ENCODE measurements at regions not wholly inside any gene's neighbourhood (a gene's known extent, or its start where the extent isn't known, plus 50 kb on each side); places are given as distances from the start of the nearest gene placed in this dataset.

DNA sequence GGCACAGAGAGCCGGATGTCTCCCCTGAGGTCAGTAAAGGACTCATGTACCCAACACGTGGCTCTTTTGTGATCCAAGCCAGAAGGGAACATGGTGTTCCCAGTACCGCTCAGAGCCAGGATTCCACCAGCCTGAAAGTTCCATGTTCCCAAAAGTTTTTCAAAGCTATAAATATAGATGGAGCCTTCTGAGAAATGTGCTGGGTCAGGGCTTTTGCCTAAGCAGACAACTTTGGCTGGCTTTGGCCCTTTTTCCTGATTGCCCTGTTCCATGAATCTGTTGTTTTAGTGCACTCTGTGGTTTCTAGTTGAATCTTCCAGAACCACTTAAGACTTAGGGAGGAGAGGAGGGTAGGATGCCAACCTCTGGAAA is 128.5 kb upstream of the HS3ST2 start:
- Histone ChIP-seq H2AFZ (ENCODE audit: low read length) (no peak overlapping the region), H3K27ac (ENCODE audit: insufficient read depth, low read length) (no peak overlapping the region), H3K4me3 (replicated peaks in 1 of 4; ENCODE audit: control extremely low read depth in 1 of 4, insufficient read depth in 1 of 4, low read depth in 3 of 4, low read length in 4 of 4) (no peak overlapping the region), H3K36me3 (ENCODE audit: control insufficient read depth, insufficient read depth, low read length) (no peaks in the 10 kb centered on the region), H4K20me1 (ENCODE audit: control insufficient read depth, extremely low read depth, insufficient read depth, low read length) (no peaks in the 10 kb centered on the region), H3K4me1 (ENCODE audit: control insufficient read depth, extremely low read depth, insufficient read depth, low read length) (no peaks in the 10 kb centered on the region), H3K79me2 (ENCODE audit: control insufficient read depth, insufficient read depth, low read length) (no peaks in the 10 kb centered on the region), H3K9ac (ENCODE audit: insufficient read depth, low read length) (no peak overlapping the region), H3K4me2 (ENCODE audit: extremely low read depth, insufficient read depth, low read length) (no peak overlapping the region), H3K9me3 (ENCODE audit: control insufficient read depth, insufficient read depth, low read depth, low read length) (no peaks in the 10 kb centered on the region), H3K27me3 (ENCODE audit: control insufficient read depth, insufficient read depth, low read length) (no peaks in the 10 kb centered on the region)
- TF ChIP-seq, protein P1, sequence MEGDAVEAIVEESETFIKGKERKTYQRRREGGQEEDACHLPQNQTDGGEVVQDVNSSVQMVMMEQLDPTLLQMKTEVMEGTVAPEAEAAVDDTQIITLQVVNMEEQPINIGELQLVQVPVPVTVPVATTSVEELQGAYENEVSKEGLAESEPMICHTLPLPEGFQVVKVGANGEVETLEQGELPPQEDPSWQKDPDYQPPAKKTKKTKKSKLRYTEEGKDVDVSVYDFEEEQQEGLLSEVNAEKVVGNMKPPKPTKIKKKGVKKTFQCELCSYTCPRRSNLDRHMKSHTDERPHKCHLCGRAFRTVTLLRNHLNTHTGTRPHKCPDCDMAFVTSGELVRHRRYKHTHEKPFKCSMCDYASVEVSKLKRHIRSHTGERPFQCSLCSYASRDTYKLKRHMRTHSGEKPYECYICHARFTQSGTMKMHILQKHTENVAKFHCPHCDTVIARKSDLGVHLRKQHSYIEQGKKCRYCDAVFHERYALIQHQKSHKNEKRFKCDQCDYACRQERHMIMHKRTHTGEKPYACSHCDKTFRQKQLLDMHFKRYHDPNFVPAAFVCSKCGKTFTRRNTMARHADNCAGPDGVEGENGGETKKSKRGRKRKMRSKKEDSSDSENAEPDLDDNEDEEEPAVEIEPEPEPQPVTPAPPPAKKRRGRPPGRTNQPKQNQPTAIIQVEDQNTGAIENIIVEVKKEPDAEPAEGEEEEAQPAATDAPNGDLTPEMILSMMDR (conservative IDR thresholded peaks at IDR 0.05 in 1 of 2, IDR thresholded peaks at IDR 0.05 in 1 of 2; ENCODE audit: low read depth in 1 of 2, low read length in 2 of 2) = no peak
- no peak for TF ChIP-seq EZH2 (IDR thresholded peaks at IDR 0.05; ENCODE audit: low read length, missing control alignments)
- DNase-seq (ENCODE audit: low read depth in 2 of 2) = peak in 1 of 2 donors; percentile 22

DNA sequence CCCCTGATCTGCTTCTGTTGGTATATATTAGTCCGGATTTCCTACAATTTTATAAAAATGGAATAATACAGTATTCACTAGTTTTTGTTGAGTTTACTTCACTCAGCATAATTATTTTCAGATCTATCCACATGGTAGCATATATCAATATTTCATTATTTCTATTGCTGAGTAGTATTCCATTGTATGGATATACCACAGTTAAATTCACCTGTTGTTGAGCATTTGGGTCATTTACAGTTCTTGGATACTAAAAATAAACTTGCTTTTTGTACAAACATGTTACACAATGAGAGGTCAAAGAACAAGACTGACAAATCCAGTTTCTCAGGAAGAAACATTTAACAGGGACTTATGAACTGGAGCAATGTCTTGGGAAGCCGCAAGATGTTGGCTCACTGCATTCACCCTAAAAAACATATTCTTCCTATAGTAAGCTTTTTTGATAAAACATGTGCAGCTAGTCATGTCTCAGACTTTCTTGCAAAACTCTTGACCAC is 126.9 kb upstream of the HS3ST2 start:
- Histone ChIP-seq H3K79me2 (ENCODE audit: control insufficient read depth, insufficient read depth, low read length) (no peaks in the 10 kb centered on the region), H3K4me3 (replicated peaks in 1 of 4; ENCODE audit: control extremely low read depth in 1 of 4, insufficient read depth in 1 of 4, low read depth in 3 of 4, low read length in 4 of 4) (no peak overlapping the region), H3K4me2 (ENCODE audit: extremely low read depth, insufficient read depth, low read length) (no peak overlapping the region), H3K36me3 (ENCODE audit: control insufficient read depth, insufficient read depth, low read length) (no peaks in the 10 kb centered on the region), H3K9ac (ENCODE audit: insufficient read depth, low read length) (no peak overlapping the region), H3K27me3 (ENCODE audit: control insufficient read depth, insufficient read depth, low read length) (no peaks in the 10 kb centered on the region), H4K20me1 (ENCODE audit: control insufficient read depth, extremely low read depth, insufficient read depth, low read length) (no peaks in the 10 kb centered on the region), H3K9me3 (ENCODE audit: control insufficient read depth, insufficient read depth, low read depth, low read length) (no peaks in the 10 kb centered on the region), H2AFZ (ENCODE audit: low read length) (no peak overlapping the region), H3K27ac (ENCODE audit: insufficient read depth, low read length) (no peak overlapping the region), H3K4me1 (ENCODE audit: control insufficient read depth, extremely low read depth, insufficient read depth, low read length) (no peaks in the 10 kb centered on the region)
- TF ChIP-seq EZH2 (IDR thresholded peaks at IDR 0.05; ENCODE audit: low read length, missing control alignments) = no peak
- TF ChIP-seq, protein P1 (conservative IDR thresholded peaks at IDR 0.05 in 1 of 2, IDR thresholded peaks at IDR 0.05 in 1 of 2; ENCODE audit: low read depth in 1 of 2, low read length in 2 of 2) = no peak
- DNase-seq (ENCODE audit: low read depth in 2 of 2) = no peak

DNA sequence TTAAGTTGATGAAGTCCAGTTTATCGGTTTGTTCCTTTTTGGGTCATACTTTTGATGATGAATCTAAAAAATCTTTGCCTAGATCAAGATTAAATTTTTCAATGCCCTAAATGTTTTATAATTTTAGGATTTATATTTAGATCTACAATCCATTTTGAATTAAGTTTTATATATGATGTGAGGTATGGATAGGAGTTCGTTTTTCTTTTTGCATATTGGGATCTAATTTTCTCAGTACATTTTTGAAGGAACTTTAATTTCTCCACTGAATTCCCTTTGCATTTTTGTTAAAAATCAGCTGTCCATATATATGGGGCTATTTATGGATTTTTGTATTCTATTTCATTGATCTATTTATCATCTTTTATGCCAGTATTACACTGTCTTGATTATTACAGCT is 125.5 kb upstream of the HS3ST2 start:
- Histone ChIP-seq H2AFZ (ENCODE audit: low read length) (no peak overlapping the region), H3K9me3 (ENCODE audit: control insufficient read depth, insufficient read depth, low read depth, low read length) (no peaks in the 10 kb centered on the region), H3K79me2 (ENCODE audit: control insufficient read depth, insufficient read depth, low read length) (no peaks in the 10 kb centered on the region), H3K9ac (ENCODE audit: insufficient read depth, low read length) (no peak overlapping the region), H3K4me2 (ENCODE audit: extremely low read depth, insufficient read depth, low read length) (no peak overlapping the region), H3K27me3 (ENCODE audit: control insufficient read depth, insufficient read depth, low read length) (no peaks in the 10 kb centered on the region), H4K20me1 (ENCODE audit: control insufficient read depth, extremely low read depth, insufficient read depth, low read length) (no peaks in the 10 kb centered on the region), H3K36me3 (ENCODE audit: control insufficient read depth, insufficient read depth, low read length) (no peaks in the 10 kb centered on the region), H3K27ac (ENCODE audit: insufficient read depth, low read length) (no peak overlapping the region), H3K4me1 (ENCODE audit: control insufficient read depth, extremely low read depth, insufficient read depth, low read length) (no peaks in the 10 kb centered on the region), H3K4me3 (replicated peaks in 1 of 4; ENCODE audit: control extremely low read depth in 1 of 4, insufficient read depth in 1 of 4, low read depth in 3 of 4, low read length in 4 of 4) (no peak overlapping the region)
- TF ChIP-seq EZH2 (IDR thresholded peaks at IDR 0.05; ENCODE audit: low read length, missing control alignments) = no peak
- TF ChIP-seq, protein P1 (conservative IDR thresholded peaks at IDR 0.05 in 1 of 2, IDR thresholded peaks at IDR 0.05 in 1 of 2; ENCODE audit: low read depth in 1 of 2, low read length in 2 of 2) = no peak
- no peak for DNase-seq (ENCODE audit: low read depth in 2 of 2)
